Uterus (tissue), 3 donors: ENCODE measurements at regions not wholly inside any gene's neighbourhood (a gene's known extent, or its start where the extent isn't known, plus 50 kb on each side); places are given as distances from the start of the nearest gene placed in this dataset.

ENCODE experiments used
- DNase-seq, 2 donors: peaks; one replicate each; pipeline ENCODE4 v3.0.0-alpha.2; 2019 to 2020
- H3K27ac ChIP-seq, 2 donors: fragments of 200-600 bp; sonication (generic); 1 replicate in 1 of 2; 2 replicates in 1 of 2; pipeline ENCODE4 v1.5.1; 2016 to 2018
- H3K27me3 ChIP-seq, 2 donors: fragments of 200-600 bp; sonication (generic); one replicate each; pipeline ENCODE4 v1.5.1; 2018 to 2019; ENCODE audit warnings: control low read depth in 1 of 2
- H3K36me3 ChIP-seq, 2 donors: fragments of 200-600 bp; sonication (generic); one replicate each; pipeline ENCODE4 v1.5.1; 2019; ENCODE audit warnings: control low read depth in 1 of 2
- H3K4me1 ChIP-seq, 2 donors: fragments of 200-600 bp; sonication (generic); one replicate each; pipeline ENCODE4 v1.5.1; 2018 to 2019; ENCODE audit warnings: control low read depth in 1 of 2
- H3K4me3 ChIP-seq, 2 donors: fragments of 200-600 bp; sonication (generic); 1 replicate in 1 of 2; 2 replicates in 1 of 2; pipeline ENCODE4 v1.5.1; 2018 to 2019; ENCODE audit warnings: mild to moderate bottlenecking in 1 of 2
- H3K9me3 ChIP-seq, 2 donors: fragments of 200-600 bp; sonication (generic); one replicate each; pipeline ENCODE4 v1.5.1; 2019; ENCODE audit warnings: control low read depth in 1 of 2
- POLR2A ChIP-seq, 2 donors: fragments of 450-650 bp; IDR thresholded peaks; one replicate each; pipeline ENCODE4 v1.6.1; 2016; ENCODE audit warnings: antibody characterized with exemption in 2 of 2, mild to moderate bottlenecking in 1 of 2, moderate library complexity in 1 of 2
- intact Hi-C: fragments of 100-400 bp; cut with DNase I; formaldehyde crosslinking; loops from one replicate; pipeline ENCODE4 v1.15.1; 2023; ENCODE audit warnings: low total_unique reads
- TF ChIP-seq, protein P1 (sequence below), 4 experiments: fragments of 200-600 bp in 2 of 4; fragments of 450-650 bp in 2 of 4; sonication (generic) in 2 of 4; IDR thresholded peaks; one replicate each; pipeline ENCODE4 v1.5.1; 2016 to 2019; ENCODE audit warnings: antibody characterized with exemption in 4 of 4, mild to moderate bottlenecking in 2 of 4, moderate library complexity in 1 of 4
- donor health status: DM: yes; HTN: yes; CAD: no.

DNA sequence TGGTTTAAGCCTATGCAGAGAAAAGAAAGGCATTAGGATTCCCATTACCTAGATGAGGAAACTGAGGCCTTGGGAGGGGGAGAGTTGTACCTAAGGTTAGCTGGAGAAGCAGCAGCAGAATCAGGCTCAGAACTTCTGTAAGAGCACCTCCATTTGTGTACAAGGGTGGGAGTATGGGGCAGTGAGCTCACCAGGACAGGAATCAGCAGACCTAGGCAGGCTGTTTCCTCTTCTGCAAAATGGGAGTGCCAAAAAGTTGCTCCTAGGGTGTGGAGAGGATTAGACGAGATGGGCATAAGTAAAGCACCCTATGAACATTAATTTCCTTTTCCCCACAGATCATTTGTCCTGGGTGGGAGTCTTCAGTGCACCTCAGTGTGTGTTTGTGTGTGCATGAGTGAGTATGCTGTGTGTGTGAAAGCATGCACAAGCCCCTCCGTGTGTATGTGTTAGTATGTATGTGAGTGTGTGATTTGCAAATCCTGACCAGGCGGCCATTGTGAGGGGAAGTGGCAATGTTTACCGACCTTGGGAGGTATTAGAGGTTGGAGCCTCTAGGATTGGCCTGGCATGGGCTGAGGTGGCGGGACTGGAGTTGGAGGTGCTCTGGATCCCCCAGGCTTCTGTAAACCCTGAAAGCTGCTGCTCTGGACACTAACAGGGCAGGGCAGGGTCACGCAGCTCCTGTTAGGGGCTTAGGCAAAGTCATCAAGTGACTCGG, 78.8 kb downstream of the VEGFA start:
- no peak overlapping the region for H3K4me3 ChIP-seq
- H3K27ac ChIP-seq, result no peak overlapping the region
- TF ChIP-seq, protein P1, sequence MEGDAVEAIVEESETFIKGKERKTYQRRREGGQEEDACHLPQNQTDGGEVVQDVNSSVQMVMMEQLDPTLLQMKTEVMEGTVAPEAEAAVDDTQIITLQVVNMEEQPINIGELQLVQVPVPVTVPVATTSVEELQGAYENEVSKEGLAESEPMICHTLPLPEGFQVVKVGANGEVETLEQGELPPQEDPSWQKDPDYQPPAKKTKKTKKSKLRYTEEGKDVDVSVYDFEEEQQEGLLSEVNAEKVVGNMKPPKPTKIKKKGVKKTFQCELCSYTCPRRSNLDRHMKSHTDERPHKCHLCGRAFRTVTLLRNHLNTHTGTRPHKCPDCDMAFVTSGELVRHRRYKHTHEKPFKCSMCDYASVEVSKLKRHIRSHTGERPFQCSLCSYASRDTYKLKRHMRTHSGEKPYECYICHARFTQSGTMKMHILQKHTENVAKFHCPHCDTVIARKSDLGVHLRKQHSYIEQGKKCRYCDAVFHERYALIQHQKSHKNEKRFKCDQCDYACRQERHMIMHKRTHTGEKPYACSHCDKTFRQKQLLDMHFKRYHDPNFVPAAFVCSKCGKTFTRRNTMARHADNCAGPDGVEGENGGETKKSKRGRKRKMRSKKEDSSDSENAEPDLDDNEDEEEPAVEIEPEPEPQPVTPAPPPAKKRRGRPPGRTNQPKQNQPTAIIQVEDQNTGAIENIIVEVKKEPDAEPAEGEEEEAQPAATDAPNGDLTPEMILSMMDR (IDR thresholded peaks at IDR 0.05), result no peak
- H3K4me1 ChIP-seq, result no peaks in the 10 kb centered on the region
- intact Hi-C loops, result no loop called here
- no peaks in the 10 kb centered on the region for H3K36me3 ChIP-seq
- H3K27me3 ChIP-seq, result no peaks in the 10 kb centered on the region
- no peak for DNase-seq
- no peaks in the 10 kb centered on the region for H3K9me3 ChIP-seq

DNA sequence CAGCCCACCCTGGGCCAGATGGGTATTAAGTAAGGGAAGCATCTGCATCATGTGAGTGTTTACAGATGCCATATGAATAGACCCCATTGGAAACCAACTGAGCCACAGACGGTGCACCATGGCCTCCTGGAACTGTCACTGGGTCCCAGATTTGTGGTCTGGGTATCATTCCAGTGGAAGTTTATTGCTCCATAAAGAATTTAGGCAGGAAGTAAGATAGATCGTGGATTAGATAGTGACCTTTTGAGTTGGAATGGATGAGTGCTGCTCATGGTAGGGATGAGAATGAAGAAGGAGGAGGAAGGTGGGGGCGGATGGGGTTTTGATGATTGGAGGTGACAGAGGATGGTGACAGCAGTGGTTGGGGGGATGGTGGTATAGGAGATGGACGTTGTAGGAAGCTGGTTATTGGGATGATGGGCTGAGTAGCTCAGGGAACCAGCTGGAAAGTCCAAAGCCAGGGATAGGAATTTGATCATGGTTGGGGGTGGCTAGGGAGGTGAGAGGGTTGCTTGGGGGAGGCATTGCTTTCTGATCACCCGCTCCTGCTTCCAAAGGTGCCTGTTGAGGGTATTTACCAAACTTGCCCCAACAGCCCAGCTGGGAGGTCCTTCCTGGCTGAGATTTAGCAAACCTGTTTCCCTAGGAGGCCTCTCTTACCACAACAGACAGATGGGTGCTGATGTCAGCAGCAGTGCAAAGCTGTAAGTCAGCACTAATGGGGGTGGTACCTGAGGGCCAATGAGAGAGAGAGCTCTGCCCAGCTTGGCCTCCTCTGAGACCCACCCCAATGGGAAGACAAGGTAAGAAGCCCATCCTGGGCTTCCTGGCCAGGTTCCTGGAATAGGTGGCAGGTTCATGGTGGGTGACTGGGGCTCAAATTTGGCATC, 78.0 kb downstream of the VEGFA start:
- TF ChIP-seq, protein P1 (IDR thresholded peaks at IDR 0.05), result no peak
- no peak for TF ChIP-seq POLR2A (IDR thresholded peaks at IDR 0.05)
- no peaks in the 10 kb centered on the region for H3K27me3 ChIP-seq
- no peak overlapping the region for H3K4me3 ChIP-seq
- no peaks in the 10 kb centered on the region for H3K9me3 ChIP-seq
- no peak for DNase-seq
- H3K27ac ChIP-seq, result no peak overlapping the region
- H3K4me1 ChIP-seq, result no peaks in the 10 kb centered on the region
- no peaks in the 10 kb centered on the region for H3K36me3 ChIP-seq
- intact Hi-C loops, result no loop called here

DNA sequence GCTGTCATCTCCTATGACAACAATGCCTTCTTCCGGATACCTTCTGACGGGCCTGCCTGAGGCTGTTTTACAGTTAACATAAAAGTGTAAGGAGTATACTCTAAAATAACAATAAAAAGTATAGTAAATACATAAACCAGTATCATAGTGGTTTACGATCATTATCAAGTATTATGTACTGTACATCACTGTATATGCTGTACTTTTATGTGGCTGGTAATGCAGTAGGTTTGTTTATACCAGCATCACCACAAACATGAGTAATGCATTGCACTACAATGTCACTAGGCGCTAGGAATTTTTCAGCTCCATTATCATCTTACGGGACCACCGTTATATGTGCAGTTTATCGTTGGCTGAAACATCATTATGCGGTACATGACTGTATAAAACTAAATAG, 76.5 kb downstream of the VEGFA start:
- H3K36me3 ChIP-seq, result no peaks in the 10 kb centered on the region
- no peak for DNase-seq
- H3K27me3 ChIP-seq, result no peaks in the 10 kb centered on the region
- no peaks in the 10 kb centered on the region for H3K4me1 ChIP-seq
- TF ChIP-seq, protein P1 (IDR thresholded peaks at IDR 0.05), result no peak
- no peak for TF ChIP-seq POLR2A (IDR thresholded peaks at IDR 0.05)
- H3K27ac ChIP-seq, result no peak overlapping the region
- H3K9me3 ChIP-seq, result no peaks in the 10 kb centered on the region
- intact Hi-C loops, result no loop called here
- H3K4me3 ChIP-seq, result no peak overlapping the region

DNA sequence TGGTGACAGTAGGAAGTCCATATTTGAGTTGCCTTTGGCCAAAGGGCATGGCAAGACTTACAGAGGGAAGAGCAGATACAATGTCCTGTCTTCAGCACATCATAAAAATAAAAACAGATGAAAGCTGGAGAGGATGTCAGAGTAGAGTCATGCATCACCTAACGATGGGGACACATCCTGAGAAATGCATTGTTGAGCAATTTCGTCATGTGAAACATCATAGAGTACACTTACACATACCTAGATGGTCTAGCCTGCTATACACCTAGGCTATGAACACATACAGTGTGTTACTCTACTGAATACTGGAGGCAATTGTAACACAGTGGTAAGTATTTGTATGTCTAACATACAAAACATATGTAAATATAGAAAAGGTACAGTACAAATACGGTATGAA, 75.6 kb downstream of the VEGFA start:
- no peaks in the 10 kb centered on the region for H3K27me3 ChIP-seq
- intact Hi-C loops, result no loop called here
- H3K36me3 ChIP-seq, result no peaks in the 10 kb centered on the region
- DNase-seq, result no peak
- H3K27ac ChIP-seq, result no peak overlapping the region
- H3K9me3 ChIP-seq, result no peaks in the 10 kb centered on the region
- no peaks in the 10 kb centered on the region for H3K4me1 ChIP-seq
- TF ChIP-seq, protein P1 (IDR thresholded peaks at IDR 0.05), result no peak
- no peak for TF ChIP-seq POLR2A (IDR thresholded peaks at IDR 0.05)
- no peak overlapping the region for H3K4me3 ChIP-seq

DNA sequence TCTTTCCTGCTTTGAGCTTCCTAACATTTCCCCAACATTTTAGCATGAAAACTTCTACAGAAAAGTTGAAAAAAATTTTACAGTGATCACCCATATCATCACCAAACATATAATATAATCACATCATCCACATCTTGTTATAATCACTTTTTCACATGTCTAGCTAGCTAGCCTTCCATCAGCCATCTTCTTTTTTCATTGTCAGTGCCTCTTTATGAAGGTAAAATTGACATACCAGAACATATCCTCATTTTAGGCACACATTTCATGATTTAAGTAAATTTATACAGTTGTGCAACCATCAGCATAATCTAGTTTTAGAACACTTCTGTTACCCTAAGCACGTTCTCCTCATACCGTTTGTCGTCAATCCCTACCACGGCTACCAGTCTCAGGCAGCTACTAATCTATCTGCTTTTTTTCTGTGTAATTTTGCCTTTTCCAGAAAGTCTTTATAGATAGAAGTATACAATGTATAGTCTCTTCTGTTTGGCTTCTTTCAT, 73.7 kb downstream of the VEGFA start:
- TF ChIP-seq POLR2A (IDR thresholded peaks at IDR 0.05), result no peak
- TF ChIP-seq, protein P1 (IDR thresholded peaks at IDR 0.05), result no peak
- intact Hi-C loops, result no loop called here
- no peaks in the 10 kb centered on the region for H3K9me3 ChIP-seq
- no peaks in the 10 kb centered on the region for H3K36me3 ChIP-seq
- H3K27ac ChIP-seq, result no peak overlapping the region
- no peak for DNase-seq
- no peaks in the 10 kb centered on the region for H3K27me3 ChIP-seq
- H3K4me1 ChIP-seq, result no peaks in the 10 kb centered on the region
- H3K4me3 ChIP-seq, result no peak overlapping the region
